GM12878 (cell line): ENCODE measurements at regions not wholly inside any gene's neighbourhood (a gene's known extent, or its start where the extent isn't known, plus 50 kb on each side); places are given as distances from the start of the nearest gene placed in this dataset.

Experiments used
- ATAC-seq: fragments of 200-7000 bp; cut with Tn5 transposase; 3 replicates; pipeline ENCODE4 v1.9.1; 2020; ENCODE audit warnings: mild to moderate bottlenecking, moderate library complexity
- BruUV-seq: library from RNA; stranded (reverse); fragments of 400-500 nt; replicated peaks from 2 replicates; lab custom pipeline; 2021; lab: Mats Ljungman, UMichigan
- CTCF ChIA-PET: fragments of 300-600 bp; sonication (Branson Sonifier 250); formaldehyde crosslinking; extraction: SDS; loops from one replicate; lab custom pipeline; 2021; ENCODE audit warnings: inconsistent platforms; lab: Yijun Ruan, JAX
- POLR2A ChIA-PET: fragments of 350-600 bp; formaldehyde crosslinking; extraction: SDS; loops from one replicate; lab custom pipeline; 2021; ENCODE audit warnings: inconsistent platforms; lab: Charles Lee
- RAD21 ChIA-PET: fragments of 300-600 bp; sonication (Branson Sonifier 250); formaldehyde crosslinking; loops from one replicate; lab custom pipeline; 2023; ENCODE audit warnings: antibody characterized with exemption; ENCODE audit not compliant: unreplicated experiment; lab: Charles Lee
- SMC1A ChIA-PET: fragments of 300-600 bp; sonication (Branson Sonifier 250); formaldehyde crosslinking; loops from one replicate; lab custom pipeline; 2023; ENCODE audit not compliant: unreplicated experiment, uncharacterized antibody; lab: Charles Lee
- DNase-seq: peaks from one replicate; pipeline ENCODE4 v3.0.0-alpha.2; 2011; ENCODE audit warnings: low read depth, low spot score
- FAIRE-seq: peaks from 3 replicates; lab custom pipeline; 2011; peaks lifted over from hg19 to GRCh38; lab: Jason Lieb, UNC
- H2AFZ ChIP-seq: 2 replicates; pipeline ENCODE4 v1.6.0; 2011; ENCODE audit warnings: low read depth, low read length, control low read depth; ENCODE audit not compliant: control insufficient read depth
- H3K27ac ChIP-seq: 2 replicates; pipeline ENCODE4 v1.5.1; 2011; ENCODE audit warnings: control low read depth; ENCODE audit not compliant: control insufficient read depth, insufficient read depth
- H3K27me3 ChIP-seq, 2 experiments: replicated peaks in 1 of 2; 2 replicates each; pipeline versions ENCODE4 v1.6.0 to v1.6.1; 2011; ENCODE audit warnings: low read length in 1 of 2; ENCODE audit not compliant: control insufficient read depth in 2 of 2, insufficient read depth in 2 of 2
- H3K36me3 ChIP-seq, 2 experiments: 2 replicates each; pipeline ENCODE4 v1.5.1; 2011; ENCODE audit warnings: low read length in 1 of 2; ENCODE audit not compliant: control insufficient read depth in 2 of 2, insufficient read depth in 2 of 2
- H3K4me1 ChIP-seq: 2 replicates; pipeline ENCODE4 v1.6.1; 2011; ENCODE audit warnings: mild to moderate bottlenecking, low read length, moderate library complexity, mixed read lengths; ENCODE audit not compliant: control insufficient read depth, insufficient read depth
- H3K4me2 ChIP-seq: 2 replicates; pipeline ENCODE4 v1.6.0; 2011; ENCODE audit warnings: control low read depth; ENCODE audit not compliant: control insufficient read depth, insufficient read depth
- H3K4me3 ChIP-seq: fragments of 200-600 bp; sonication (generic); 2 replicates; pipeline ENCODE4 v1.5.1; 2016
- H3K79me2 ChIP-seq: 2 replicates; pipeline ENCODE4 v1.6.0; 2011; ENCODE audit warnings: low read length; ENCODE audit not compliant: control insufficient read depth, insufficient read depth
- H3K9ac ChIP-seq: 2 replicates; pipeline ENCODE4 v1.8.0; 2011; ENCODE audit warnings: low read length, control low read depth, mixed read lengths; ENCODE audit not compliant: control insufficient read depth, insufficient read depth
- H3K9me3 ChIP-seq: replicated peaks from 3 replicates; pipeline ENCODE4 v1.5.1; 2011; ENCODE audit warnings: mild to moderate bottlenecking, low read length; ENCODE audit not compliant: control insufficient read depth, insufficient read depth
- H4K20me1 ChIP-seq: 2 replicates; pipeline ENCODE4 v1.6.0; 2011; ENCODE audit not compliant: control insufficient read depth, insufficient read depth
- BCLAF1 ChIP-seq: fragments of 450-650 bp; IDR thresholded peaks from 2 replicates; pipeline ENCODE4 v1.6.1; 2017; ENCODE audit warnings: antibody characterized with exemption, mild to moderate bottlenecking, moderate library complexity
- BHLHE40 ChIP-seq, 2 experiments: fragments of 450-650 bp in 1 of 2; IDR thresholded peaks; 2 replicates each; pipeline ENCODE4 v1.6.1; 2011 to 2017; ENCODE audit warnings: low read depth in 2 of 2, borderline replicate concordance in 1 of 2, improper control_type of control experiment in 1 of 2, low read length in 1 of 2, mild to moderate bottlenecking in 1 of 2
- EP300 ChIP-seq, 2 experiments: fragments of 150-350 bp in 1 of 2; IDR thresholded peaks; 2 replicates each; pipeline ENCODE4 v1.6.1; 2011 to 2012; ENCODE audit warnings: low read depth in 2 of 2, low read length in 2 of 2, borderline replicate concordance in 1 of 2, improper control_type of control experiment in 1 of 2, inconsistent platforms in 1 of 2; ENCODE audit not compliant: control insufficient read depth in 1 of 2
- HDGF ChIP-seq: fragments of 450-650 bp; IDR thresholded peaks from 2 replicates; pipeline ENCODE4 v1.6.1; 2016; ENCODE audit warnings: antibody characterized with exemption
- MAX ChIP-seq: IDR thresholded peaks from 2 replicates; pipeline ENCODE4 v1.6.1; 2012; ENCODE audit warnings: low read depth, low read length, improper control_type of control experiment
- MTA2 ChIP-seq: fragments of 450-650 bp; IDR thresholded peaks from 2 replicates; pipeline ENCODE4 v1.6.1; 2016; ENCODE audit warnings: low read depth, mild to moderate bottlenecking, moderate library complexity
- MYB ChIP-seq: fragments of 150-350 bp; IDR thresholded peaks from 2 replicates; pipeline ENCODE4 v1.6.1; 2014; ENCODE audit warnings: mild to moderate bottlenecking, low read depth, low read length, borderline replicate concordance
- MYC ChIP-seq: IDR thresholded peaks from 2 replicates; pipeline ENCODE4 v1.6.1; 2011; ENCODE audit warnings: mild to moderate bottlenecking, low read length, moderate library complexity, inconsistent platforms; ENCODE audit not compliant: insufficient read depth, insufficient replicate concordance, insufficient read length, severe bottlenecking
- NFYA ChIP-seq: IDR thresholded peaks from 2 replicates; pipeline ENCODE4 v1.6.1; 2011; ENCODE audit warnings: low read depth, mild to moderate bottlenecking, low read length, improper control_type of control experiment, borderline replicate concordance
- PML ChIP-seq: IDR thresholded peaks from 2 replicates; pipeline ENCODE4 v1.6.1; 2012; ENCODE audit warnings: low read length, inconsistent platforms
- SIN3A ChIP-seq: IDR thresholded peaks from 2 replicates; pipeline ENCODE4 v1.6.1; 2012; ENCODE audit warnings: low read depth, low read length, improper control_type of control experiment
- SP1 ChIP-seq: IDR thresholded peaks from one replicate; pipeline ENCODE4 v1.6.1; 2011; ENCODE audit warnings: low read depth, low read length
- TBL1XR1 ChIP-seq: IDR thresholded peaks from 2 replicates; pipeline ENCODE4 v1.6.1; 2012; ENCODE audit warnings: low read depth, low read length, improper control_type of control experiment
- USF2 ChIP-seq: IDR thresholded peaks from 2 replicates; pipeline ENCODE4 v1.6.1; 2011; ENCODE audit warnings: low read depth, low read length, improper control_type of control experiment, borderline replicate concordance
- YY1 ChIP-seq: IDR thresholded peaks from 2 replicates; pipeline ENCODE4 v1.6.1; 2011; ENCODE audit warnings: low read depth, mild to moderate bottlenecking, low read length
- ZNF217 ChIP-seq: fragments of 450-650 bp; IDR thresholded peaks from 2 replicates; pipeline ENCODE4 v1.6.1; 2017; ENCODE audit warnings: antibody characterized with exemption, mild to moderate bottlenecking
- ZNF622 ChIP-seq: fragments of 450-650 bp; IDR thresholded peaks from 2 replicates; pipeline ENCODE4 v1.6.1; 2017; ENCODE audit warnings: mild to moderate bottlenecking, inconsistent platforms
- ZZZ3 ChIP-seq: IDR thresholded peaks from 2 replicates; pipeline ENCODE4 v1.6.1; 2011; ENCODE audit warnings: low read depth; ENCODE audit not compliant: control insufficient read depth, insufficient read length
- WGBS: methylation state at CpG from one replicate; pipeline ENCODE4 v1.1.6; 2016; ENCODE audit warnings: low lambda C conversion rate; ENCODE audit not compliant: insufficient replicate concordance, insufficient coverage; ENCODE audit errors: missing lambda C conversion rate; 5-methylcytosine and 5-hydroxymethylcytosine counted together
- in situ Hi-C: fragments of 300-500 bp; cut with MboI; formaldehyde crosslinking; loops from 9 replicates; pipeline ENCODE4 v1.14.3; 2018; ENCODE audit warnings: mixed read lengths
- intact Hi-C: fragments of 100-400 bp; cut with micrococcal nuclease; formaldehyde crosslinking; loops from one replicate; pipeline ENCODE4 v1.14.2; 2022; ENCODE audit not compliant: unreplicated experiment

- no TSS peak for BruUV-seq
- RAD21 ChIA-PET = no interaction called here
- no peak for ATAC-seq
- Histone ChIP-seq H4K20me1 (no peaks in the 10 kb centered on the region), H3K79me2 (no peaks in the 10 kb centered on the region), H3K4me1 (no peaks in the 10 kb centered on the region), H3K27me3 (no peaks in the 10 kb centered on the region; a peak in 1 of 4 replicates), H3K4me2 (no peak overlapping the region), H3K27ac (no peak overlapping the region), H3K9ac (no peak overlapping the region), H3K9me3 (no peaks in the 10 kb centered on the region), H3K4me3 (no peak overlapping the region), H3K36me3 (no peaks in the 10 kb centered on the region), H2AFZ (no peak overlapping the region)
- POLR2A ChIA-PET = no interaction called here
- in situ Hi-C loops (no loop called here), intact Hi-C loops (no loop called here)
- TF ChIP-seq HDGF (no peak), MYB (no peak), TBL1XR1 (no peak), BHLHE40 (IDR thresholded peaks at IDR 0.05; ENCODE audit: borderline replicate concordance in 1 of 2, low read depth in 2 of 2, low read length in 1 of 2) (no peak), SP1 (no peak), MAX (no peak), MTA2 (no peak), NFYA (no peak), EP300 (IDR thresholded peaks at IDR 0.05; ENCODE audit: borderline replicate concordance in 1 of 2, control insufficient read depth in 1 of 2, low read depth in 2 of 2, low read length in 2 of 2) (no peak), ZZZ3 (no peak), YY1 (no peak), MYC (no peak), SIN3A (no peak), PML (no peak), ZNF622 (no peak), BCLAF1 (no peak), USF2 (no peak), ZNF217 (no peak)
- SMC1A ChIA-PET = no interaction called here
- DNase-seq = no peak
- CTCF ChIA-PET = no interaction called here
- 0% methylated on average over 1 of the region's 1 CpG for WGBS
- no peak for FAIRE-seq
Measured at GRCh38 chr3:178079966-178080365, 456.3 kb upstream of the KCNMB2 start.
